ENCODE measurements at regions not wholly inside any gene's neighbourhood (a gene's known extent, or its start where the extent isn't known, plus 50 kb on each side); places are given as distances from the start of the nearest gene placed in this dataset.
"Not testable (repeated sequence)": the region's sequence is repeated elsewhere in the genome, so short reads cannot be mapped to it uniquely, and the experiment has no call there.

DNA sequence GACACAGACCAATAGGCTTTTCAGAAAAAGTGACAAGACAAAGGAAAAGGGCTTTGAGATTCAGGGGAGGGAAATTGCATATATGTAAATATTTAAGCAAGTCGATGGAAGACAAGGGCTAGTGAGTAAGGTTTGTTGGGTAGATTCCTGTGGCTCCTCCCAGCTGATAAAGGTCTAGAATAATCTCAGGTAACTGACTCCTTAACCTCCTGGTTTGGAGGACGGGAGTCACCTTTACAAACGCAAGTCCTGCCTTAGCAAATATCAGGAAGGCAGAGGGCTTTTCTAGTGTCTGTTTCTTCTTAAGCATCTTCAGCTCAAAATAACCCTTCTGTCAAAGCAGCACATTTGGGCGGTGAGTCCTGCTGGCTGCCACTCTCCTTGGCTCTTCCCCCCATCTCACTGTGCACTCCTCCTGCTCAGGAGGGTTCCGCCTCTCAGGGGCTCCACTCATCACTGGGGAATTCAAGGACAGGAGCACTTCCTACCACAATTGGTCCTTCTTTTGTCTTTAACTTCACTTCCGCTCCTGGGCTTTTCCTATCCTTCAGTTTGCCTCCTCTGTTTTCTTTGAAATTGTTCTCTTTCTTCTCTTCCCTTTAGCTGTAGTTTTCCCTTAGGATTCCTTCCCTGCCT is 496.3 kb upstream of the KLF6 start:
- DNase-seq: no peak

DNA sequence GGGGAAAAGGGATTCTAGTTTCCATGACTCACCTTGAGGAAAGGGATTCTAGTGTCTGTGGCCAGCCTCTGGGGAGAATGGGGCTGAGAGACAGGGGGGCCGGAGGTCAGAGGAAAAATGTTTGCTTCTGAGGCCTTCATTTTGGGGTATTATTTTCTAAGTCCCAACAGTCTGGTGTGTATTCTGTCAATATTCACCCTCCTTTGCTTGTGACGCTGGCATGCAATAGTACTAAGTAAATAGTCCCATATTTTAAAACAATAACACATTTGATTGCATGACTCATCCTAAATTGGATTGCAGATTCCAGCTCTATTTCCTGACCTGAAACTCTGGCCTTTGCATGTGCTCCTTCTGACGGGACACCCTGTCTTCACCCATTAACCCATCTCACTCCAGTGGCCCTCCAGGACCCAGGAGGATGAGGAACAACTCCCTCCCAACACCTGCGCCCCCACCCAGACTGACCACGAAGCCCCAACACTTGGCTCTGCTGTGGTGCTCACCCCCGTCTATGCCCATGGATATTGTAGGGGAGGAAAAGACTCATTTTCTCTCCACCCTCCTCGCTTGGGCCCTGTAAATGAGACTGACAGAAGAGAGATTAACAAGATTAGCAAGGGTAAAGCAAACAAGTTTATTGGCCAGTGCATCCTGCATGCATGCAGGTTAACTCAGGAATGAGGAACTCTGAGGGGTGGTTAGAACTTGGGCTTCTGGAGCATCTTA is 495.6 kb upstream of the KLF6 start:
- no peak for DNase-seq

DNA sequence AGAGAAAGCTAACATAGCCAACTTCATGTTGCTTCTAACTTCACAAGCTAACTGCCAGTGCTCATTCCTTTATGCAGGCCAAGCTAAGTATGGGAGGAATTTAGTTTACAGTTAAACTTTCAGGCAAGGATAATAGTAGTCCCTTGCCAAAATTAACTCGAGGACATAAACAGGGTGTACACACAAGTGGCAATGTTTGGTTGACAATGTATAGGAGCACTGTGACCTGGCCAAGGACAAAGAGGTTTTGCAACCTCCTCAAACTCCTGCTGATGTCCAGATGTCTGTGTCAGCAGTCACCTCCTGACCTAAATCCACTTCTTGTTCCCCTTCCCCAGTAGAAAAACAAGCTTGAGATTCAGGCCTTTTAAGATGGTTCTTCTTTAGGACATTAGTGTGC is 494.6 kb upstream of the KLF6 start:
- DNase-seq: no peak

- DNase-seq: no peak
Measured at GRCh38 chr10:4278186-4278585, 493.2 kb upstream of the KLF6 start.

GRCh38 chr10:4276151-4276550 is 491.1 kb upstream of the KLF6 start:
- DNase-seq: no peak

DNA sequence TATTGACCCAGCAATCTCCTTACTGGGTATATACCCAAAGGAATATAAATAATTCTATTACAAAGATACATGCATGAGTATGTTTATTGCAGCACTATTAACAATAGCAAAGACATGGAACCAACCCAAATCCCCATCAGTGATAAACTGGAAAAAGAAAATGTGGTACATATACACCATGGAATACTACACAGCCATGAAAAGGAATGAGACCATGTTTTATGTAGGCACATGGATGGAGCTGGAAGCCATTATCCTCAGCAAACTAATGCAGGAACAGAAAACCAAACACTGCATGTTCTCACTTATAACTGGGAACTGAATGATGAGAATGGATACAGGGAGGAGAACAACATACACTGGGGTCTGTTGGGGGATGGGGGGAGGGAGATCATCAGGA is 489.7 kb upstream of the KLF6 start:
- DNase-seq: not testable (repeated sequence)

DNA sequence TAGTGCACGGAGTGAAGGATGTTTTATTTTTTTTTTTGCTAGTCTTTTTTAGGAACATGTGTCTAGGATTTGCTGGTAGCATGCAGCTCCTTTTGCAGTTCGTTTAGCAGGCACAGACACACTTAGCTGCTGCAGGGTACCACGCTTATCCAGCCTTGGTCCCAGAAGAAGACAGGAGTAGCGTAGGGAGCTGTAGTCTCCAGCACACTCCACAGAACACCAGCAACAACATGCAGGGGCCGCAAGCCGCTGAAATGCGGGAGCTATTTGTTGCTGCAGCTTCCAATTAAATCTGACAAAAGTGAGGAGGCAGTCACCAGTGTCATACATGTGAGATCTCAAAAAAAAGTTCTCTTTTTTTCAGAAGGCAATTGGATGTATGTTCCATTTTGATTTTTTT is 486.2 kb upstream of the KLF6 start:
- DNase-seq: no peak

DNA sequence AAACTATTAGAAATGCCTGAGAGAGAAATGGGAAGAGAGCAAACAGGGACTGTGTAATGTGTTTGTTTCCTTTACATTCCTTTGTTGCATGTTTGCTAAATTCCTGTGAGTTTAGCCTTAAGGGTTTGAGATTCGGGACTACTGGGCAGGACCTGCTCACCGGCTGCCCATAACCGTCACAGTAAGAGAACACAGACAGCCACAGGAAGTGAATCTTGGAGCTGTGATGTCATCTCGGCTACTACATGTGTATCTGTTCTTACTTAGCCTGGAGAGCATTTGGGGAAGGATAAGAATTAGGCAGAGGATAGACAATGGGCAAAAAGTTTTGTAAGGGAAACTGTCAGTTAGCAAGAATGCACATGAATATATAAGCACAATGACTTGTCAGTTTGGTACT is 485.1 kb upstream of the KLF6 start:
- no peak for DNase-seq

- not testable (repeated sequence) for DNase-seq
Measured at GRCh38 chr10:4268490-4268889, 483.5 kb upstream of the KLF6 start.

- no peak for DNase-seq
Measured at GRCh38 chr10:4267086-4267773, 482.2 kb upstream of the KLF6 start.

DNA sequence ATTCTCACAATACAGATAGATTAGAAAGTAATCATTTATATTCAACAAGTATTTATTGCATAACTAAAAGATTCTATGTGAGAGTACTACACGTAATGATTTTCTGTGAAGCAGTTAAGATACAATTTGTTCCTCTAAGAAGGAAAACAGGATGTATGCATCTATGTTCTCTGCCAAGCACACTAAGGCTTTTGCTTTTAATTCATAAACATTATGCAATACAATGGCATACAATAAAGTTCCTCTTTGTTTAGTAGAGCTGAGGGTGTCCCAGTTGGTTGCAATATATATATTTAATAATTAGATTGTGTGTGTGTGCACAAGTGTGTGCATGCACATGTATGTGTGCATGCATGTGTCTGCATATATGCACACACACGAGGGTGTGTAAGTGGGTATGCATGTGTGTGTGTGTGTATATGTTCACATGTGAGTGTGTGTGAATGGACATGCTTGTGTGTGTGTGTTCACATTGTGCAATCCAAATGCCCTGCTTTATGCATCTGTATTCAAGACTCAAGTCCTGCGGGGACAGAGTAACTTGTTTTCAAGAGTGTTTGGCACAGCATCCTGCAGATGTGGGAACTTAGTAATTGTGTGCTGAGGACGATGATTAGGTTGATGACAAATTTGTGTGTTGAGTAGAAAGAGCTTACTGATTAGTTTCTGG is 481.5 kb upstream of the KLF6 start:
- DNase-seq: no peak

DNA sequence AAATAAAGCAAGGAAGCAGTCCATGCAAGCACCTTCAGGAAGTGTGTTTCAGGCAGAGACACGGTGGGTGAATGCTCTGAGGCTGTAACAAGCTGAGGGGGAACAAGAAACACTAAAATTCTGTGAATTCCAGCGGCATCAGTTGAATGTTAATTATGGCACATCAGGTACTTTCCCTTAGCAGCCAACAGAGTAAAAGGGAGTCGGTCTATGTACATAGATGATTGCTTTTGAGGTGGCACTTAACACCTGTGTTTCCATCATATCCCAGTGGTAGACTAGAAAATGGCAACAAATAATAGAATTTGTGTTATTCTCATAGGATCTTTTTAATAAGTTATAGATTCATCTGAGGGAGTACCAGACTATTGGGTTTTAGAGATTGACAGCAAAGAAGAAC is 481.0 kb upstream of the KLF6 start:
- DNase-seq: no peak

DNA sequence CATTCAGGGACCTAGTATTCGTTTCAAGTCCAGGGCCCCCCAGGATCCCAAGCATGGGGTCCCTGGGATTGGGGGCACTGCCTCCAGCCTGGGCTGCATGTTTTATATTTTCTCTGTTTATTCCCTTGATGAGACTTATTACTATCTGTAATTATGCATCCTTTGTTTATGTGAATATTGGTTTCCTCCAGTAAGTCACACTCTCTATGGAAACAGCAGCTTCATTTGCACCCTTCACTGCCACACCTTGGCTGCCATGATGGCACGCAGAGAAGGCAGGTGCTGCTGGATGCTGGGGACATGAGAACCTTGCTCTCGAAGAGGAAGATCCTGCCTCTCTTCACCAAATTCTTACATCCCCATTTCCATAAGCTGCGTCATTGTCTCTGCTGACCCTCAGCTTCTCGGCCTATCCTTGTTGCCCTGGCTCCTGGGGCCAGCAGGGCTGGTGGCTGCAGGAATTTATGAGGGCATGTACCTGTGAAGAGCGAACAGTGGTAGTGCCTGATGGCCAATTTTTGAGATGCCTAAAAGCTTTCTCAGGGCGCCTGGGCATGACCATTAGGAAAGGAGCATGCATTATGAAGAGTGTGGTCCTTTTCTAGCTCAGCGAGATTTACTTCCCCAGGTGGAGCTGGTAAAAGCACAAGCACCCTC is 479.3 kb upstream of the KLF6 start:
- no peak for DNase-seq

- no peak for DNase-seq
Measured at GRCh38 chr10:4263601-4263921, 478.6 kb upstream of the KLF6 start.

GRCh38 chr10:4262870-4263600 is 478.0 kb upstream of the KLF6 start:
- DNase-seq: peak; percentile 32

DNA sequence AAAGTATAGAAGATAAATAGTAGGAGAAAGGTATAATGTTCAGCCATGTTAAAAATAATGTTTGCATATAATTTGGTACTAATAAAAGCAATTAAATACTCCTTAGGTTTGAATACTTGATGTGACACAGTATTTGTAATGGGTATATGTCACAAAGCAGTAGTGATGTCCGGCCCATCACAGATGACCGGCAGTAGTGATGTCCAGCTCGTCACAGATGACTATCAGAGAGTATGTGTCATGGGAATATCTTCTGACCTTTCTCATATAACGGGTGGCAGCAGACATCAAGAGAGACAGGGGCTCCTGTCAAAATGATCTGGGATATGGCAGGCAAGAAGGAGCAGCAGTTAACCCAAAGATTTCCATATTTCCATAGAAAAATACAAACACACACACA is 477.4 kb upstream of the KLF6 start:
- DNase-seq: no peak

GRCh38 chr10:4260483-4261124 is 475.6 kb upstream of the KLF6 start:
- no peak for DNase-seq

GRCh38 chr10:4257939-4258465 is 473.0 kb upstream of the KLF6 start:
- DNase-seq: no peak

DNA sequence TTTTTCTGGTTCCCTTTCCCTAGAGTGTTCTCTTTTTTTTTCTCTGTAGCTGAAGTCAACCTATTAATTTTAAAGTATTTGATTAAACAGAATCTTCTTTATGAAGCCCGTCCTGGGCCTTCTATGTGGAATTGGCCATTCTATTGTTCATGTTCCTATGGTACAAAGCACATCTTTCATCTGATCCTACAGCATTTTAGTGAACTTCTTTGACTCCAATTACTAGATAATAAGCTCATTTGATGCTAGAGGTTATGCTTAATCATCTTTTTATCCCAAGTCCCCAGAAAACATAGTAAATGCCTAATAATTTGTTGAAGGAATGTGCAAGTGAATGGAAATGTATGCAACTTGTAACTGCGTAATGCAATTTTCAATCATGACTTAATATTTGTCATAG is 472.0 kb upstream of the KLF6 start:
- no peak for DNase-seq

DNA sequence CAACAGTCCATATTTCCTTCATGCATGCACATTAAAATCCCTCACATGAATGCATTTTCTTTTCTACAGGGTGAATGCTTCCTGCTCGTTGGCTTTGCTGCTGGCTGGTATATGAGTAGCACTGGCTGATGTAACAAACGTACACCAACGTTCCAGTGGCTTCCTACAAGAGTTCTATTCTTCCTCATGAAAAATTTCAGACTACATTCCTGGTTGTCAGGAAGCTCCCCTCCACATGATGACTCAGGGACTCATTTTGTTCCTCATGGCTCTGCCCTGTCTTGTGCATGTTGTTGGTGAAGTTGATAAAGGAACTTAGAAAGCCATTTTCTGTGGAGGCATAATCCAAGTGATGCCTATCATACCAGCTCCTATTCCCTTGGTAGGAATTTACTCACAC is 470.7 kb upstream of the KLF6 start:
- no peak for DNase-seq

- no peak for DNase-seq
Measured at GRCh38 chr10:4254101-4254994, 469.3 kb upstream of the KLF6 start.

Measured in NCI-H526 treated with DMSO at 0.1 percent for 48 hours (cell line).